B cell (primary cell): ENCODE measurements at regions not wholly inside any gene's neighbourhood (a gene's known extent, or its start where the extent isn't known, plus 50 kb on each side); places are given as distances from the start of the nearest gene placed in this dataset.

ENCODE experiments used
- ATAC-seq: fragments of 200-7000 bp; cut with Tn5 transposase; one replicate; pipeline ENCODE4 v1.10.0; 2021; ENCODE audit warnings: low read depth, mild to moderate bottlenecking, moderate number of reproducible peaks, moderate library complexity
- CTCF ChIA-PET: fragments of 350-600 bp; sonication (Branson Sonifier 250); formaldehyde crosslinking; loops from one replicate; lab custom pipeline; 2021; ENCODE audit warnings: antibody characterized with exemption, inconsistent platforms; lab: Charles Lee
- POLR2A ChIA-PET: fragments of 350-600 bp; sonication (Branson Sonifier 250); formaldehyde crosslinking; loops from one replicate; lab custom pipeline; 2021; ENCODE audit warnings: antibody characterized with exemption; lab: Charles Lee
- DNase-seq: peaks from one replicate; pipeline ENCODE4 v3.0.0; 2013
- H2AFZ ChIP-seq: 2 replicates; pipeline ENCODE4 v1.6.1; 2012; ENCODE audit warnings: mild to moderate bottlenecking, low read depth, low read length; ENCODE audit not compliant: insufficient read depth, poor library complexity, severe bottlenecking
- H3K27ac ChIP-seq, 2 donors: 1 replicate in 1 of 2; 2 replicates in 1 of 2; pipeline ENCODE4 v1.5.1; 2012 to 2013; ENCODE audit warnings: low read length in 2 of 2, mild to moderate bottlenecking in 2 of 2, moderate library complexity in 1 of 2
- H3K27me3 ChIP-seq, 4 experiments: fragments of 200-600 bp in 1 of 4; sonication (generic) in 1 of 4; replicated peaks in 1 of 4; 1 replicate in 2 of 4; 2 replicates in 2 of 4; pipeline versions ENCODE4 v1.6.1 to v1.7.0; 2013 to 2016; ENCODE audit warnings: low read length in 3 of 4, mild to moderate bottlenecking in 2 of 4, mixed read lengths in 1 of 4, moderate library complexity in 1 of 4; ENCODE audit not compliant: insufficient read depth in 4 of 4, control insufficient read depth in 3 of 4; ENCODE audit errors: control extremely low read depth in 1 of 4
- H3K36me3 ChIP-seq, 2 experiments: replicated peaks in 1 of 2; 1 replicate in 1 of 2; 2 replicates in 1 of 2; pipeline versions ENCODE4 v1.6.1 to v1.7.1; 2013; ENCODE audit warnings: low read length in 1 of 2; ENCODE audit not compliant: insufficient read depth in 2 of 2, control insufficient read depth in 1 of 2; ENCODE audit errors: control extremely low read depth in 1 of 2, extremely low read depth in 1 of 2
- H3K4me1 ChIP-seq, 2 donors: fragments of 200-600 bp in 1 of 2; sonication (generic) in 1 of 2; 1 replicate in 1 of 2; 2 replicates in 1 of 2; pipeline versions ENCODE4 v1.5.1 to v1.6.1; 2013 to 2017; ENCODE audit warnings: low read length in 2 of 2; ENCODE audit not compliant: control insufficient read depth in 2 of 2, insufficient read depth in 2 of 2
- H3K4me2 ChIP-seq: replicated peaks from 2 replicates; pipeline ENCODE3; 2012; ENCODE audit warnings: mild to moderate bottlenecking, low read depth, low read length; ENCODE audit not compliant: poor library complexity, severe bottlenecking
- H3K4me3 ChIP-seq, 5 experiments: fragments of 200-600 bp in 1 of 5; sonication (generic) in 1 of 5; 1 replicate in 3 of 5; 2 replicates in 2 of 5; pipeline versions ENCODE4 v1.5.1 to v1.7.0; 2011 to 2016; ENCODE audit warnings: low read length in 4 of 5, mild to moderate bottlenecking in 4 of 5, low read depth in 2 of 5, control low read depth in 1 of 5, moderate library complexity in 1 of 5; ENCODE audit not compliant: insufficient read depth in 1 of 5; ENCODE audit errors: control extremely low read depth in 1 of 5, extremely low read depth in 1 of 5
- H3K79me2 ChIP-seq: fragments of 200-600 bp; sonication (generic); one replicate; pipeline ENCODE4 v1.6.0; 2016; ENCODE audit warnings: low read length; ENCODE audit not compliant: control insufficient read depth, insufficient read depth
- H3K9ac ChIP-seq: fragments of 200-600 bp; sonication (generic); 2 replicates; pipeline ENCODE4 v1.6.1; 2017; ENCODE audit warnings: mild to moderate bottlenecking, low read length, moderate library complexity
- H3K9me3 ChIP-seq, 3 donors: one replicate each; pipeline versions ENCODE4 v1.6.1 to v1.7.1; 2013; ENCODE audit warnings: low read length in 2 of 3; ENCODE audit not compliant: control insufficient read depth in 2 of 3, insufficient read depth in 1 of 3; ENCODE audit errors: control extremely low read depth in 1 of 3
- H4K20me1 ChIP-seq: 2 replicates; pipeline ENCODE4 v1.6.0; 2012; ENCODE audit warnings: mild to moderate bottlenecking, low read length; ENCODE audit not compliant: insufficient read depth, control insufficient read depth, poor library complexity, severe bottlenecking
- H3K27ac Mint-ChIP-seq: one replicate; pipeline ENCODE4 v1.8.0; 2021; ENCODE audit warnings: mixed read lengths
- H3K27me3 Mint-ChIP-seq: one replicate; pipeline ENCODE4 v1.8.0; 2021; ENCODE audit warnings: mixed read lengths
- H3K4me1 Mint-ChIP-seq: one replicate; pipeline ENCODE4 v1.8.0; 2021; ENCODE audit warnings: mixed read lengths
- H3K4me3 Mint-ChIP-seq: one replicate; pipeline ENCODE4 v1.8.0; 2021; ENCODE audit warnings: mixed read lengths
- H3K9me3 Mint-ChIP-seq: one replicate; pipeline ENCODE4 v1.8.0; 2022; ENCODE audit warnings: mixed read lengths; ENCODE audit not compliant: insufficient read depth
- CTCF ChIP-seq: fragments of 200-600 bp; IDR thresholded peaks from one replicate; pipeline ENCODE4 v1.8.0; 2022; ENCODE audit warnings: antibody characterized with exemption, mild to moderate bottlenecking
- EZH2 ChIP-seq: IDR thresholded peaks from 2 replicates; pipeline ENCODE4 v1.6.1; 2012; ENCODE audit warnings: borderline replicate concordance, low read depth, mild to moderate bottlenecking, moderate library complexity, low read length; ENCODE audit not compliant: insufficient read depth, poor library complexity, severe bottlenecking
- WGBS: methylation state at CpG from one replicate; pipeline ENCODE4 v1.1.5; 2013; ENCODE audit warnings: missing lambda C conversion rate; ENCODE audit not compliant: insufficient coverage; 5-methylcytosine and 5-hydroxymethylcytosine counted together
- intact Hi-C: fragments of 100-400 bp; cut with micrococcal nuclease; formaldehyde crosslinking; loops from one replicate; pipeline ENCODE4 v1.10.0; 2022

GRCh38 chr4:34629451-34629850 lies 1614.9 kb downstream of the ARAP2 start:
- Histone ChIP-seq H3K27me3 (no peaks in the 10 kb centered on the region), H3K79me2 (no peaks in the 10 kb centered on the region), H3K27ac (no peak overlapping the region), H3K9me3 (no peaks in the 10 kb centered on the region), H3K4me1 (no peaks in the 10 kb centered on the region), H2AFZ (no peak overlapping the region), H3K9ac (no peak overlapping the region), H3K4me3 (no peak overlapping the region), H3K4me2 (no peak overlapping the region), H4K20me1 (no peaks in the 10 kb centered on the region), H3K36me3 (no peaks in the 10 kb centered on the region)
- ChIA-PET CTCF (no interaction called here), POLR2A (no interaction called here)
- no peak for TF ChIP-seq EZH2
- no peak for TF ChIP-seq CTCF
- Mint-ChIP-seq H3K27me3 (no peaks in the 10 kb centered on the region), H3K4me3 (no peak overlapping the region), H3K27ac (no peak overlapping the region), H3K4me1 (no peaks in the 10 kb centered on the region), H3K9me3 (peaks cover 6% of the 10 kb centered on the region)
- DNase-seq (no peak), ATAC-seq (no peak)
- no CpG with 5 or more reads among the region's 2 CpGs for whole genome bisulfite sequencing
- intact Hi-C loops: no loop called here

GRCh38 chr4:34633241-34633640 lies 1611.1 kb downstream of the ARAP2 start:
- H3K9me3 ChIP-seq: peaks cover 0 to 4% (median 0%) of the 10 kb centered on the region in 3 donors
- H3K27ac ChIP-seq: no peak overlapping the region
- no peaks in the 10 kb centered on the region for H3K36me3 ChIP-seq
- no peaks in the 10 kb centered on the region for H4K20me1 ChIP-seq
- no peak overlapping the region for H2AFZ ChIP-seq
- H3K79me2 ChIP-seq: no peaks in the 10 kb centered on the region
- no peak overlapping the region for H3K4me2 ChIP-seq
- Mint-ChIP-seq H3K4me1 (no peaks in the 10 kb centered on the region), H3K27me3 (no peaks in the 10 kb centered on the region), H3K9me3 (peaks cover 4% of the 10 kb centered on the region), H3K4me3 (no peak overlapping the region), H3K27ac (no peak overlapping the region)
- TF ChIP-seq EZH2: no peak
- TF ChIP-seq CTCF: no peak
- ChIA-PET CTCF (no interaction called here), POLR2A (no interaction called here)
- H3K27me3 ChIP-seq: no peaks in the 10 kb centered on the region
- no peaks in the 10 kb centered on the region for H3K4me1 ChIP-seq
- H3K9ac ChIP-seq: no peak overlapping the region
- ATAC-seq (no peak), DNase-seq (no peak)
- WGBS: 100% methylated on average over 2 of the region's 2 CpGs
- intact Hi-C loops: no loop called here
- no peak overlapping the region for H3K4me3 ChIP-seq
